MG63 (cell line): ENCODE measurements at regions not wholly inside any gene's neighbourhood (a gene's known extent, or its start where the extent isn't known, plus 50 kb on each side); places are given as distances from the start of the nearest gene placed in this dataset.

Experiments
- DNase-seq: peaks from one replicate; pipeline ENCODE4 v3.0.0-alpha.2; 2020
- H3K27me3 ChIP-seq: fragments of 250-450 bp; sonication (Bioruptor Pico); 2 replicates; pipeline ENCODE4 v1.5.1; 2020; ENCODE audit warnings: mild to moderate bottlenecking, moderate library complexity
- H3K36me3 ChIP-seq: fragments of 250-450 bp; sonication (Bioruptor Pico); 2 replicates; pipeline ENCODE4 v1.5.1; 2020; ENCODE audit warnings: mild to moderate bottlenecking, moderate library complexity
- H3K4me3 ChIP-seq: fragments of 250-450 bp; sonication (Bioruptor Pico); 2 replicates; pipeline ENCODE4 v1.5.1; 2020; ENCODE audit warnings: mild to moderate bottlenecking, moderate library complexity
- H3K9me3 ChIP-seq: fragments of 250-450 bp; sonication (Bioruptor Pico); 2 replicates; pipeline ENCODE4 v1.5.1; 2020; ENCODE audit warnings: mild to moderate bottlenecking, moderate library complexity

GRCh38 chr1:194318790-194319280 lies 1132.4 kb upstream of the B3GALT2 start:
- Histone ChIP-seq H3K9me3 (no peaks in the 10 kb centered on the region), H3K27me3 (no peaks in the 10 kb centered on the region), H3K4me3 (no peak overlapping the region), H3K36me3 (no peaks in the 10 kb centered on the region)
- no peak for DNase-seq

GRCh38 chr1:194309697-194310096 lies 1123.3 kb upstream of the B3GALT2 start:
- DNase-seq, result no peak
- Histone ChIP-seq H3K4me3 (no peak overlapping the region), H3K9me3 (no peaks in the 10 kb centered on the region), H3K27me3 (no peaks in the 10 kb centered on the region), H3K36me3 (no peaks in the 10 kb centered on the region)

DNA sequence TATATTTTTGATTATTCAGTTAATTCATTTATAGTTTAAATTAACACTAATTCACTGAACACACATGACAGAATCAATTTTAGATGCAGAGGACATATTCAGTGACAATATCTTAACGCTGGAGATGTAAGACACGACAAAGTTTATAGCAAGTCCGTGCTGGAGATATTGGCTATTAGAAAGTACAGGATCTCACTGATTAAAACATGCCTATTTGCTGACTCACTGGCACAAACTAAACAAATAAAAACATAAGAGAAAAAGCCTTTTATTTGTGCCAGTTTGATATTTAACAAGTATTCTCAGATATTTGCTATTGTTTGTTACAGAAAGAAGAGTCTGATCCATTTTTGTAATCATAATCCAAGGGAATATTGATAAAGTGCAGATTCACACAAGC lies 1122.9 kb upstream of the B3GALT2 start:
- H3K9me3 ChIP-seq, result no peaks in the 10 kb centered on the region
- no peaks in the 10 kb centered on the region for H3K36me3 ChIP-seq
- no peak overlapping the region for H3K4me3 ChIP-seq
- DNase-seq, result no peak
- H3K27me3 ChIP-seq, result no peaks in the 10 kb centered on the region

DNA sequence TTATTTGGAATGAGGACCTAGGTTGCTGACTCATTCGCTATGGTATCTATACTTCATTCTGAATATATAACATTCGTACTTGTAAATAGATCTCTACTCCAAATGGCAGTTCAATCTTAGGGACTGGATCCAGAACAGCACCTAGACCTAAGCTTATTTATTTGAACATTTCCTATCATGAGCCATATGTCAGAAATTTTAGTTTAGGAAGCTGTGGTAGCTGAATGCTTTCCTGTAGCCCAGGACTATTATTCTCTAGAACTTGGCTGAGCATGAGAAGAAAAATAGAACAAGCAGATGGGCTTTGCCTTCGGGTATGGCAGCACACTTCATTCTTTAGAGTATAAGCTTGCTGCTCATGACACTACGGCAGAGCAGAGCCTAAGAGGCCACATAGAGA lies 1114.4 kb upstream of the B3GALT2 start:
- Histone ChIP-seq H3K36me3 (no peaks in the 10 kb centered on the region), H3K4me3 (no peak overlapping the region), H3K9me3 (no peaks in the 10 kb centered on the region), H3K27me3 (no peaks in the 10 kb centered on the region)
- no peak for DNase-seq

GRCh38 chr1:194300340-194300739 lies 1113.9 kb upstream of the B3GALT2 start:
- Histone ChIP-seq H3K27me3 (no peaks in the 10 kb centered on the region), H3K9me3 (no peaks in the 10 kb centered on the region), H3K4me3 (no peak overlapping the region), H3K36me3 (no peaks in the 10 kb centered on the region)
- DNase-seq, result no peak

DNA sequence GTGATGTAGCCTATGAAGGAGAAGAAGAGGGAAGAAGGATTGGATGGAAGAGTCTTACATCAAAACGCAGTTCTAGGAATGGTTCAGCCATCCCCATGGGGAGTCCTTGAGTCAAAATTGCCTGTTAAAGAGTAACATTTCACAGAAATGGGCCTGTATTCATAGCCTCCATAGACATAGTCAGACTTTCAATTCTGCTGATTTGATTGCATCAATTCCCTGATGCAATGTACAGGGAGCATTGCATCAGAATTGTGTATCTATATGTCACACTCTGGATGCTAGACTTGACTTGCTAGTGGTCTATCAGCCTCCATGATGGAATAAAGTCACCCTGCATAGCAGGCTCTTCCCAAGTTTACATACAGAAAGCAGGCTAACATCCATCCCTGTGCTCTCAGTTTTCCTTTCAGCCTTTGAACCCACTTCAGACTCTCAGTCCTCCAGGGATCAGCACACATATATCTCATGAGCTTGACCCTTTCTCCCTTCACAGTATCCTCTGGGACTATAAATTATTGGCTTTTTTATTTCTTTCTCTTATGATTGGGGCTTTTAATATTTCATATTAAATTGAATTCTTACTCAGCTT lies 1111.7 kb upstream of the B3GALT2 start:
- Histone ChIP-seq H3K9me3 (no peaks in the 10 kb centered on the region), H3K4me3 (no peak overlapping the region), H3K36me3 (no peaks in the 10 kb centered on the region), H3K27me3 (no peaks in the 10 kb centered on the region)
- DNase-seq, result no peak

DNA sequence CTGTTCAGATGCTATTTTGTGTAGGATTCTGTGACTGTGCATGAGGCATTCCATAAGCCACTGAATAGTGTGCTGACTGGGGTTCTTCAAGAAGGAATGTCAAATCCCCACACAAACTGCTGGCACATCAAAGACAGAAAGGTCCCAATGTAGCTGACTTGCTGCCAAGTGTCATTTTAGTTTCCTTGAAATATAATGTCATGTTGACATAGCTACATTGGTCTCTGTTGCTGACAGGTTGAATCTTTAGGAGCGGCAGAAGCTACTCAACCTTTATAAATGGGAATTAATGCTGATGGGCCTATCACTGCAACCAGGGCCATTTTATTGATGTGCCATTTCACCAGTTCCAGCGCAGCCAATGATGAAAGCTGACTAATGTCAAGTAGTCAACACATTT lies 1110.7 kb upstream of the B3GALT2 start:
- DNase-seq, result no peak
- Histone ChIP-seq H3K36me3 (no peaks in the 10 kb centered on the region), H3K9me3 (no peaks in the 10 kb centered on the region), H3K27me3 (no peaks in the 10 kb centered on the region), H3K4me3 (no peak overlapping the region)

DNA sequence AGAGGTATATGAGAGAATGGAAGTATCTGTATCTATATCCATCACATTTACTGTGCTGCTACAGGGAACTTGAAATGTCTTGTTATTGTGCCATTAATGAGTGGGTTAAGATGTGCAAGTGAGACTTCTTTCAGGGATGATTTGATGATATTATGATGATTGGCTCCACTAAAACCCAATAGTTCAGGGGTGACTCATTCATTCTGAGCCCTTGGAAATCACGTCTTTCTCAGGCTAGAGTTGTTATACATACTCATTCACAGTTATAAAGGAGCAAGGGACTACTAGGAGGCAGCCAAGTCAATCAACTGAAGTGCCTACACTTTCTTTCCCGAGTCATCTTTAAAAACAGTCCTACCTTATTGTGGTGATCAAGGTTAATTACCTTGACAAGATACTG lies 1109.8 kb upstream of the B3GALT2 start:
- H3K4me3 ChIP-seq, result no peak overlapping the region
- no peaks in the 10 kb centered on the region for H3K36me3 ChIP-seq
- H3K27me3 ChIP-seq, result no peaks in the 10 kb centered on the region
- no peaks in the 10 kb centered on the region for H3K9me3 ChIP-seq
- no peak for DNase-seq

GRCh38 chr1:194295685-194296084 lies 1109.3 kb upstream of the B3GALT2 start:
- DNase-seq, result no peak
- Histone ChIP-seq H3K4me3 (no peak overlapping the region), H3K27me3 (no peaks in the 10 kb centered on the region)

GRCh38 chr1:194293851-194294405 lies 1107.5 kb upstream of the B3GALT2 start:
- H3K4me3 ChIP-seq, result no peak overlapping the region
- H3K27me3 ChIP-seq, result no peaks in the 10 kb centered on the region
- no peaks in the 10 kb centered on the region for H3K36me3 ChIP-seq
- DNase-seq, result no peak
- H3K9me3 ChIP-seq, result no peaks in the 10 kb centered on the region

More at GRCh38 chr1:194295685-194296084, 1109.3 kb upstream of the B3GALT2 start:
- H3K36me3 ChIP-seq, result no peaks in the 10 kb centered on the region
- H3K9me3 ChIP-seq, result no peaks in the 10 kb centered on the region

- Histone ChIP-seq H3K4me3 (no peak overlapping the region), H3K9me3 (no peaks in the 10 kb centered on the region)
- DNase-seq, result no peak
These were observed 1106.6 kb upstream of the B3GALT2 start for GRCh38 chr1:194292966-194293365.

DNA sequence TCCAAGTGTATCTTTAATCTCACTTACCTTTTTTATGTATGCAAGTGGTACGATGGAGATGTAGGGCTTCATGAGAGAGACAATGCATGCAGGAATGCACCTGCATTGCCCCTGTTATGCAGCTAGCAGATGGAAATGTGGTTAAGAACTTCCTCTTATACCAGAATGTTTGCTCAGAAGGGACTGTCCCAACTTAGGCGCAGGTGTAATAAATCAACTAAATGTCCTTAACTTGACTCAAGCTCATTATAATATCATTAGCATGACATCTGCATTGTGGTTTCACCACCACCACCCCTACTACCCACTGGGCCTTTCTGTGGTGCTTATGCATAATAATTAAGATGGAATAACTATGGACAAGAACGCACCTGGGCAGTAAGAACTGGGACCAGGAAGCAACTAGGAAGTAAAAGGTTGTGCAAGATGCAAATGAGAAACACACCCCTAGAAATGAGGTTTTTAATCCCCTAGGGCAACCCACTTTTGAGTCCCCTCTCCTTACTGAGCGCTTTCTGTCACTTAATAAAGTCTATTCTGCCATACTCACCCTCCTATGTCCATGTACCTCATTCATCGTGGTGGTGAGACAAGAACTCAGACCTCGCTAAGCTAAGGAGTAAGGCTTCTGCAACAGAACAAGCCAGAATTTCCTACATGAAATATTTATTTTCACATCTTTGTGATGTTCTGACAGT lies 1103.3 kb upstream of the B3GALT2 start:
- Histone ChIP-seq H3K36me3 (no peaks in the 10 kb centered on the region), H3K4me3 (no peak overlapping the region), H3K27me3 (no peaks in the 10 kb centered on the region), H3K9me3 (no peaks in the 10 kb centered on the region)
- no peak for DNase-seq

More at GRCh38 chr1:194292966-194293365, 1106.6 kb upstream of the B3GALT2 start:
- H3K36me3 ChIP-seq, result no peaks in the 10 kb centered on the region
- no peaks in the 10 kb centered on the region for H3K27me3 ChIP-seq

GRCh38 chr1:194288238-194288637 lies 1101.8 kb upstream of the B3GALT2 start:
- H3K27me3 ChIP-seq, result no peaks in the 10 kb centered on the region
- DNase-seq, result no peak

DNA sequence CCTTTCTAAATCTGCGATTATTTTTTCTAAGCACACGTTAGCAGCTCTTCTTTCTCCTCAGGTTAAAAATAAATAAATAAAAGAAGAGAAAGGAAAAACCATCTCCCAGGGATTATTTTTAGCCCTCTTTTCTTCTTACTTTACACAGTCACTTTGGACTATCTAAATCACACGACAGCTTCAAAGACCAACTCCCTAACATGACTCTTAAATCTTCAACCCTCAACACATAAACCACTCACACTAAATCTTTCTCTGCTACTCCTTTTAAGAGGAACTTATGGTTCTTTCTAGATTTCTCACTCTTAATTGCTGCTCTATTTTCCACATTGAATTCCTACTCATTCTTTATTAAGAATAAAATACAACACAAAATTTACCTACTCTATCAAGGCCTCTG lies 1095.0 kb upstream of the B3GALT2 start:
- no peaks in the 10 kb centered on the region for H3K36me3 ChIP-seq
- no peak overlapping the region for H3K4me3 ChIP-seq
- DNase-seq, result no peak
- no peaks in the 10 kb centered on the region for H3K27me3 ChIP-seq
- no peaks in the 10 kb centered on the region for H3K9me3 ChIP-seq

More at GRCh38 chr1:194288238-194288637, 1101.8 kb upstream of the B3GALT2 start:
- Histone ChIP-seq H3K36me3 (no peaks in the 10 kb centered on the region), H3K4me3 (no peak overlapping the region), H3K9me3 (no peaks in the 10 kb centered on the region)

- no peaks in the 10 kb centered on the region for H3K27me3 ChIP-seq
- no peak overlapping the region for H3K4me3 ChIP-seq
- no peaks in the 10 kb centered on the region for H3K36me3 ChIP-seq
- no peaks in the 10 kb centered on the region for H3K9me3 ChIP-seq
- DNase-seq, result no peak
These were observed 1094.0 kb upstream of the B3GALT2 start for GRCh38 chr1:194280463-194280862.

DNA sequence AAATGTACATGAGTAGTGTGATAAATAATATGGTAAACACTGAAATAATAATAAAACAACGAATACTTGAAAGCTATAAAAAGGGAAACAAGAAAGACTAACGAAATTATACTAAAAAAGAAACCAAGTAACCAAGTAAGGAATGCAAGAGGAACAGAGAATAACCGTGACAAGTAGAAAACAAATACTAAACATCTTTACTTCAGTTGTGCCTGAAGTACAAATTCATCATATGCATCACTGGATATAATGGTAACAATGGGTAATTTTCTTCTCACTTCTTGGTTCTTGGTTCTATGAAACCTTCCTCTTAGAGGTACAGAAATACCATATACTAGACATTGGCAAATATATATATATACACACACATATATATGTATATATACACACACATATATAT lies 1093.6 kb upstream of the B3GALT2 start:
- Histone ChIP-seq H3K27me3 (no peaks in the 10 kb centered on the region), H3K9me3 (no peaks in the 10 kb centered on the region), H3K36me3 (no peaks in the 10 kb centered on the region), H3K4me3 (no peak overlapping the region)
- no peak for DNase-seq

GRCh38 chr1:194277927-194278326 lies 1091.5 kb upstream of the B3GALT2 start:
- Histone ChIP-seq H3K9me3 (no peaks in the 10 kb centered on the region), H3K27me3 (no peaks in the 10 kb centered on the region), H3K36me3 (no peaks in the 10 kb centered on the region), H3K4me3 (no peak overlapping the region)
- no peak for DNase-seq

- no peaks in the 10 kb centered on the region for H3K9me3 ChIP-seq
These were observed 1087.2 kb upstream of the B3GALT2 start for GRCh38 chr1:194273660-194274059.

More at GRCh38 chr1:194273660-194274059, 1087.2 kb upstream of the B3GALT2 start:
- DNase-seq, result no peak
- Histone ChIP-seq H3K4me3 (no peak overlapping the region), H3K36me3 (no peaks in the 10 kb centered on the region), H3K27me3 (no peaks in the 10 kb centered on the region)
